Esophagus muscularis mucosa (tissue), 4 donors: ENCODE measurements at regions not wholly inside any gene's neighbourhood (a gene's known extent, or its start where the extent isn't known, plus 50 kb on each side); places are given as distances from the start of the nearest gene placed in this dataset.

Experiments used
- DNase-seq: peaks from one replicate; pipeline ENCODE4 v3.0.0-alpha.2; 2017; ENCODE audit errors: extremely low spot score
- H3K27ac ChIP-seq, 4 donors: fragments of 200-600 bp; sonication (generic); replicated peaks in 1 of 4; 1 replicate in 3 of 4; 2 replicates in 1 of 4; pipeline ENCODE4 v1.5.1; 2016 to 2019; ENCODE audit warnings: mild to moderate bottlenecking in 1 of 4
- H3K27me3 ChIP-seq, 4 donors: fragments of 200-600 bp; sonication (generic); one replicate each; pipeline versions ENCODE4 v1.5.1 to v1.6.0; 2016 to 2019
- H3K36me3 ChIP-seq, 4 donors: fragments of 200-600 bp; sonication (generic); one replicate each; pipeline ENCODE4 v1.5.1; 2016 to 2019
- H3K4me1 ChIP-seq, 4 donors: fragments of 200-600 bp; sonication (generic); one replicate each; pipeline ENCODE4 v1.5.1; 2016 to 2019
- H3K4me3 ChIP-seq, 4 donors: fragments of 200-600 bp; sonication (generic); 1 replicate in 2 of 4; 2 replicates in 2 of 4; pipeline ENCODE4 v1.5.1; 2016 to 2019; ENCODE audit warnings: mild to moderate bottlenecking in 4 of 4, moderate library complexity in 1 of 4
- H3K9me3 ChIP-seq, 4 donors: fragments of 200-600 bp; sonication (generic); 1 replicate in 3 of 4; 2 replicates in 1 of 4; pipeline ENCODE4 v1.5.1; 2016 to 2019
- CTCF ChIP-seq, 3 experiments: fragments of 200-600 bp in 2 of 3; fragments of 450-650 bp in 1 of 3; sonication (generic) in 2 of 3; IDR thresholded peaks; one replicate each; pipeline ENCODE4 v1.5.1; 2017 to 2019; ENCODE audit warnings: antibody characterized with exemption in 3 of 3, mild to moderate bottlenecking in 2 of 3, moderate library complexity in 1 of 3
- EP300 ChIP-seq: sonication (generic); formaldehyde crosslinking; IDR thresholded peaks from one replicate; pipeline ENCODE4 v1.6.1; 2017; ENCODE audit warnings: antibody characterized with exemption
- POLR2A ChIP-seq: fragments of 450-650 bp; IDR thresholded peaks from one replicate; pipeline ENCODE4 v1.6.1; 2017; ENCODE audit warnings: antibody characterized with exemption, moderate library complexity, mild to moderate bottlenecking, low read depth
- POLR2AphosphoS5 ChIP-seq, 2 donors: sonication (generic); formaldehyde crosslinking; IDR thresholded peaks; one replicate each; pipeline ENCODE4 v1.6.1; 2017; ENCODE audit warnings: antibody characterized with exemption in 2 of 2
- WGBS: methylation state at CpG from one replicate; pipeline ENCODE4 v1.1.5; 2018; 5-methylcytosine and 5-hydroxymethylcytosine counted together
- intact Hi-C: fragments of 100-400 bp; cut with DNase I; formaldehyde crosslinking; loops from one replicate; pipeline ENCODE4 v1.15.1; 2023

- Histone ChIP-seq H3K9me3 (no peaks in the 10 kb centered on the region), H3K4me1 (peaks cover 0 to 8% (median 0%) of the 10 kb centered on the region in 4 donors), H3K27ac (no peak overlapping the region), H3K27me3 (no peaks in the 10 kb centered on the region), H3K36me3 (no peaks in the 10 kb centered on the region), H3K4me3 (no peak overlapping the region)
- 82% methylated on average over 2 of the region's 2 CpGs for WGBS
- TF ChIP-seq EP300 (no peak), CTCF (IDR thresholded peaks at IDR 0.05) (no peak), POLR2A (no peak), POLR2AphosphoS5 (IDR thresholded peaks at IDR 0.05) (no peak)
- intact Hi-C loops = no loop called here
- no peak for DNase-seq
Measured at GRCh38 chr7:80040335-80040734, 94.3 kb upstream of the GNAI1 start.

GRCh38 chr7:80039251-80039884 is 95.3 kb upstream of the GNAI1 start:
- no peak for TF ChIP-seq CTCF (IDR thresholded peaks at IDR 0.05)
- TF ChIP-seq POLR2A = no peak
- TF ChIP-seq EP300 = no peak
- TF ChIP-seq POLR2AphosphoS5 (IDR thresholded peaks at IDR 0.05) = no peak
- Histone ChIP-seq H3K27ac (no peak overlapping the region), H3K4me3 (no peak overlapping the region), H3K27me3 (no peaks in the 10 kb centered on the region), H3K4me1 (peaks cover 0 to 8% (median 0%) of the 10 kb centered on the region in 4 donors), H3K9me3 (no peaks in the 10 kb centered on the region), H3K36me3 (no peaks in the 10 kb centered on the region)
- DNase-seq = no peak
- WGBS = 75% methylated on average over 5 of the region's 5 CpGs
- intact Hi-C loops = no loop called here

GRCh38 chr7:80037689-80038088 is 96.9 kb upstream of the GNAI1 start:
- Histone ChIP-seq H3K4me3 (no peak overlapping the region), H3K4me1 (peaks cover 0 to 8% (median 0%) of the 10 kb centered on the region in 4 donors), H3K27ac (no peak overlapping the region), H3K9me3 (no peaks in the 10 kb centered on the region), H3K36me3 (no peaks in the 10 kb centered on the region), H3K27me3 (no peaks in the 10 kb centered on the region)
- no peak for TF ChIP-seq POLR2A
- no peak for TF ChIP-seq POLR2AphosphoS5 (IDR thresholded peaks at IDR 0.05)
- no peak for TF ChIP-seq EP300
- no peak for TF ChIP-seq CTCF (IDR thresholded peaks at IDR 0.05)
- no peak for DNase-seq
- intact Hi-C loops = no loop called here
- WGBS = 83% methylated on average over 2 of the region's 2 CpGs

- DNase-seq = no peak
- TF ChIP-seq POLR2AphosphoS5 (IDR thresholded peaks at IDR 0.05) (no peak), CTCF (IDR thresholded peaks at IDR 0.05) (no peak), POLR2A (no peak), EP300 (no peak)
- 53% methylated on average over 2 of the region's 2 CpGs for WGBS
- H3K27ac ChIP-seq = no peak overlapping the region
- H3K36me3 ChIP-seq = no peaks in the 10 kb centered on the region
- H3K4me1 ChIP-seq = peaks cover 0 to 8% (median 0%) of the 10 kb centered on the region in 4 donors
- H3K27me3 ChIP-seq = no peaks in the 10 kb centered on the region
- no peaks in the 10 kb centered on the region for H3K9me3 ChIP-seq
- H3K4me3 ChIP-seq = no peak overlapping the region
- intact Hi-C loops = no loop called here
Measured at GRCh38 chr7:80036107-80036506, 98.5 kb upstream of the GNAI1 start.

- Histone ChIP-seq H3K4me3 (no peak overlapping the region), H3K36me3 (no peaks in the 10 kb centered on the region), H3K9me3 (no peaks in the 10 kb centered on the region), H3K27ac (no peak overlapping the region), H3K27me3 (no peaks in the 10 kb centered on the region), H3K4me1 (no peaks in the 10 kb centered on the region)
- no peak for DNase-seq
- intact Hi-C loops = no loop called here
- TF ChIP-seq EP300 = no peak
- TF ChIP-seq POLR2AphosphoS5 (IDR thresholded peaks at IDR 0.05) = no peak
- TF ChIP-seq CTCF (IDR thresholded peaks at IDR 0.05) = no peak
- no peak for TF ChIP-seq POLR2A
- 63% methylated on average over 3 of the region's 3 CpGs for WGBS
Measured at GRCh38 chr7:80028717-80029116, 105.9 kb upstream of the GNAI1 start.
